ENCODE measurements at regions not wholly inside any gene's neighbourhood (a gene's known extent, or its start where the extent isn't known, plus 50 kb on each side); places are given as distances from the start of the nearest gene placed in this dataset.

DNA sequence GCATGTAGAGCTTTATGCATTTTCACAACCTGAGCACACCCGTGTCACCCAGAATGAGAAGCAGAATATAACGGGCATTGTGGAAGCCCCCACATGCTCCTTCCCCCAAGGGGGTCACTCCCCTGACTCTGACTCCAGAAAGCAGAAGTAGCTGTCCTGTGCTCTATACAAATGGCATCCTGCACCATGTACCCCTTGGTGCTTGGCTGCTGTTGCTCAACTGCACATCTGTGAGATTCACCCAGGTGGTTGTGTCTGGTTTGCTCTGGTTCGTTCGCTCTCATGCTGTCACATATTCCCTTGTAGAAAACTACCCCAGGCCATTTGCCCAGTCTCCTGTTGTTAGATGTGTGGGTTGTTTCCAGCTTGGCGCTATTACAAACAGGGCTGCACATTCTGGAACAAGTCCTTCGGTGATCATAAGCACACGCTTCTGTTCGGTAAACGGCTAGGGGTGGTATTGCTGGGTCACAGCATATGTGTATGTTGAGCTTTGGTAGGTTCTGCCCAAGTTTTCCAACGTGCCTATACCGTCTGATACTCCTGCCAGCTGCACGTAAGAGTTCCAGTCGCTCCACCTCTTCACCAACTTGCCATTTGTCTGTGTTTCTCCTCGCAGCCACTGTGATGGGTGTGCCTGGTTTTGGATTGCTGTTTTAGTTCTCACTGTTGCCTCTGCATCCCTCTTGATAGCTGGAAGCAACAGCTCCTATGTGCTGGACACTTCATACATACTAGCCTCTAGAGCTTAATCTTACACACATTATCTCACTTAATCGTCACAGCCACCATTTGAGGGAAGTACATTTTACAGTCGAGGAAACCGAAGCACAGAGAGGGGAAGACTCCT, 65.4 kb upstream of the SLC6A6 start:
- no peaks in the 10 kb centered on the region for H3K27me3 ChIP-seq (replicated peaks in 2 of 5; ENCODE audit: control insufficient read depth in 4 of 5, insufficient read depth in 5 of 5, low read length in 4 of 5)
- ChIA-PET POLR2A (interaction anchor here (1.0 kb wide), 1 partner anchor 14 kb away, joined by 3 read pairs; no protein-coding TSS in a partner anchor), CTCF (interaction anchor here (1.1 to 1.6 kb wide), 2 partner anchors 10 to 17 kb away, joined by 3 read pairs; no protein-coding TSS in a partner anchor)
- peak in 2 of 3 donors; percentile 27 to 41 for DNase-seq
- H3K4me3 ChIP-seq (ENCODE audit: control insufficient read depth in 1 of 7, extremely low read depth in 1 of 7, insufficient read depth in 4 of 7, low read depth in 2 of 7, low read length in 6 of 7): no peak overlapping the region
- no peaks in the 10 kb centered on the region for H3K36me3 ChIP-seq (ENCODE audit: control insufficient read depth in 4 of 4, insufficient read depth in 4 of 4, low read length in 3 of 4)
- 72% methylated on average over 12 of the region's 17 CpGs for whole genome bisulfite sequencing (ENCODE audit: insufficient coverage)
- no peaks in the 10 kb centered on the region for H3K9me3 ChIP-seq (ENCODE audit: control extremely low read depth in 1 of 5, control insufficient read depth in 4 of 5, insufficient read depth in 2 of 5, low read depth in 1 of 5, low read length in 4 of 5)
- no peak overlapping the region for H3K27ac ChIP-seq (ENCODE audit: insufficient read depth in 1 of 2, low read depth in 1 of 2, low read length in 2 of 2, poor library complexity in 1 of 2, severe bottlenecking in 2 of 2)
- H3K4me1 ChIP-seq (ENCODE audit: control extremely low read depth in 1 of 4, control insufficient read depth in 4 of 4, insufficient read depth in 4 of 4, low read length in 3 of 4): peaks cover 0 to 12% (median 9%) of the 10 kb centered on the region in 4 experiments

DNA sequence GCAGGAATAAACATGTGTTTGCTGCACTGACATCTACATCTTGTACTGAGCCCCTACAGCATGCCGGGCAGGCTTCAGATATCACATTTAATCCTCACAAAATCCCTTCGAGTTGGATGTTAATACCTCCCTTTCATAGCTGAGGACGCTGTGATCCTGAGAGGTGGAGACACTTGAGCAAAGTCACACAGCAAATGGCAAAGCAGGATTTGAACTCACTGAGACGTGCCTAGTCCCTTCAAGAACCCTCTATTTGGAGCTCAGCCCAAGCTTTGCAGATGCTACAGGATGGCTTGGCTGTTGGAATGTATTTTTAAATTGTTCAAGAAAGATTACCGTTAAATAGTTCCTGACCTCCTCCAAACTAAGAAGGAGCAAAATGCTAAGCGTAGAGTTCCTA, 64.6 kb upstream of the SLC6A6 start:
- Histone ChIP-seq H3K4me3 (ENCODE audit: control insufficient read depth in 1 of 7, extremely low read depth in 1 of 7, insufficient read depth in 4 of 7, low read depth in 2 of 7, low read length in 6 of 7) (no peak overlapping the region), H3K27me3 (replicated peaks in 2 of 5; ENCODE audit: control insufficient read depth in 4 of 5, insufficient read depth in 5 of 5, low read length in 4 of 5) (no peaks in the 10 kb centered on the region), H3K4me1 (ENCODE audit: control extremely low read depth in 1 of 4, control insufficient read depth in 4 of 4, insufficient read depth in 4 of 4, low read length in 3 of 4) (peaks cover 0 to 12% (median 9%) of the 10 kb centered on the region in 4 experiments), H3K9me3 (ENCODE audit: control extremely low read depth in 1 of 5, control insufficient read depth in 4 of 5, insufficient read depth in 2 of 5, low read depth in 1 of 5, low read length in 4 of 5) (no peaks in the 10 kb centered on the region), H3K36me3 (ENCODE audit: control insufficient read depth in 4 of 4, insufficient read depth in 4 of 4, low read length in 3 of 4) (no peaks in the 10 kb centered on the region), H3K27ac (ENCODE audit: insufficient read depth in 1 of 2, low read depth in 1 of 2, low read length in 2 of 2, poor library complexity in 1 of 2, severe bottlenecking in 2 of 2) (no peak overlapping the region)
- 100% methylated on average over 3 of the region's 6 CpGs for WGBS (ENCODE audit: insufficient coverage)
- ChIA-PET CTCF (interaction anchor here (1.6 to 2.0 kb wide), 2 partner anchors 8 to 18 kb away, joined by 3 to 5 read pairs; no protein-coding TSS in a partner anchor), POLR2A (no interaction called here)
- no peak for DNase-seq

DNA sequence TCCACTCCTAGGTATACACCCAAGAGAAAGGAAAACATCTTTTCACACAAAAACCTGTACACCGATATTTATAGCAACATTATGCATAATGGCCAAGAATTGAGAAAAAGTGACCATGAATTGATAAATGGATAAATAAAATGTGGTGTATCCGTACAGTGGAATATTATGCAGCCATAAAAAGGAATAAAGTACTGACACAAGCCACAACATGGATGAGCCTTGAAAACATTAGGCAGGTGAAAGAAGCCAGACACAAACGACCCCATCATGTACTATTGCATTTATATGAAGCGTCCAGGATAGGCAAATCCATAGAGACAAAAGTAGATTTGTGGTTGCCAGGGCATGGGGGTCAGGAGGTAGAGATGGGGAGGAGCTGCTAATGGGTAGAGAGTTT, 64.2 kb upstream of the SLC6A6 start:
- 80% methylated on average over 3 of the region's 4 CpGs for WGBS (ENCODE audit: insufficient coverage)
- POLR2A ChIA-PET: no interaction called here
- DNase-seq: no peak

DNA sequence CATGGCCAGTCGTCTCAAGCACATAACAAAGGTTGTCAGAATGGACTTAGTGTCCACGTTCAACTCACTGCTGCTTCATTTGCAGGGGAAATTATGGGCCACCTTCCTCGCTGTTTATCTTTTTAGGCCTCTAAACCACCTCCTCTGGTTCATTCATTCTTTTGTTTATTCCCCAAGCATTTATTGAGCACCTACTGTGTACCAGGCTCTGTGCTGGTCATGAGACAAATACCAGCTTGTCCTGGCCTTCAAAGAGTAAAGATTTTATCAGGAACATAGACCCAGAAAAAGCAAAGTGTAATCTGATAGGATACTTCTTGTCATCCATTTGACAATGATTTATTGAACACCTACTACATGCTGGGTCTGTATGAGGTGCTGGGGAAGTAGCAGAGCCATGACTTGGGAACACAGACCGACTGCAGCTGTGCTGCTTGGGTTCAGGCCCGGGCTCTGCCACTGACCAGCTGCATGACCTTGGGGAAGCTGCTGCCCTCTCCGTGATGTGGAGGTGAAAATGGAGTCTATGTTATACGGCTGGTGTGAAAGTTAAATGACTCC, 63.4 kb upstream of the SLC6A6 start:
- Histone ChIP-seq H3K4me3 (ENCODE audit: control insufficient read depth in 1 of 7, extremely low read depth in 1 of 7, insufficient read depth in 4 of 7, low read depth in 2 of 7, low read length in 6 of 7) (no peak overlapping the region), H3K27ac (ENCODE audit: insufficient read depth in 1 of 2, low read depth in 1 of 2, low read length in 2 of 2, poor library complexity in 1 of 2, severe bottlenecking in 2 of 2) (no peak overlapping the region), H3K9me3 (ENCODE audit: control extremely low read depth in 1 of 5, control insufficient read depth in 4 of 5, insufficient read depth in 2 of 5, low read depth in 1 of 5, low read length in 4 of 5) (no peaks in the 10 kb centered on the region), H3K27me3 (replicated peaks in 2 of 5; ENCODE audit: control insufficient read depth in 4 of 5, insufficient read depth in 5 of 5, low read length in 4 of 5) (no peaks in the 10 kb centered on the region), H3K36me3 (ENCODE audit: control insufficient read depth in 4 of 4, insufficient read depth in 4 of 4, low read length in 3 of 4) (no peaks in the 10 kb centered on the region), H3K4me1 (ENCODE audit: control extremely low read depth in 1 of 4, control insufficient read depth in 4 of 4, insufficient read depth in 4 of 4, low read length in 3 of 4) (peaks cover 0 to 12% (median 9%) of the 10 kb centered on the region in 4 experiments)
- DNase-seq: no peak
- CTCF ChIA-PET: interaction anchor here (1.7 to 2.0 kb wide), 2 partner anchors 10 to 11 kb away, joined by 4 to 5 read pairs; no protein-coding TSS in a partner anchor
- POLR2A ChIA-PET: no interaction called here
- 99% methylated on average over 7 of the region's 7 CpGs for WGBS (ENCODE audit: insufficient coverage)

More for the DNA sequence above, 64.2 kb upstream of the SLC6A6 start:
- CTCF ChIA-PET: interaction anchor here (1.6 to 2.0 kb wide), 3 partner anchors 9 to 18 kb away, joined by 3 to 5 read pairs (median 4); no protein-coding TSS in a partner anchor
- H3K27ac ChIP-seq (ENCODE audit: insufficient read depth in 1 of 2, low read depth in 1 of 2, low read length in 2 of 2, poor library complexity in 1 of 2, severe bottlenecking in 2 of 2): no peak overlapping the region
- H3K9me3 ChIP-seq (ENCODE audit: control extremely low read depth in 1 of 5, control insufficient read depth in 4 of 5, insufficient read depth in 2 of 5, low read depth in 1 of 5, low read length in 4 of 5): no peaks in the 10 kb centered on the region
- H3K36me3 ChIP-seq (ENCODE audit: control insufficient read depth in 4 of 4, insufficient read depth in 4 of 4, low read length in 3 of 4): no peaks in the 10 kb centered on the region
- peaks cover 0 to 12% (median 9%) of the 10 kb centered on the region in 4 experiments for H3K4me1 ChIP-seq (ENCODE audit: control extremely low read depth in 1 of 4, control insufficient read depth in 4 of 4, insufficient read depth in 4 of 4, low read length in 3 of 4)
- no peak overlapping the region for H3K4me3 ChIP-seq (ENCODE audit: control insufficient read depth in 1 of 7, extremely low read depth in 1 of 7, insufficient read depth in 4 of 7, low read depth in 2 of 7, low read length in 6 of 7)
- H3K27me3 ChIP-seq (replicated peaks in 2 of 5; ENCODE audit: control insufficient read depth in 4 of 5, insufficient read depth in 5 of 5, low read length in 4 of 5): no peaks in the 10 kb centered on the region

DNA sequence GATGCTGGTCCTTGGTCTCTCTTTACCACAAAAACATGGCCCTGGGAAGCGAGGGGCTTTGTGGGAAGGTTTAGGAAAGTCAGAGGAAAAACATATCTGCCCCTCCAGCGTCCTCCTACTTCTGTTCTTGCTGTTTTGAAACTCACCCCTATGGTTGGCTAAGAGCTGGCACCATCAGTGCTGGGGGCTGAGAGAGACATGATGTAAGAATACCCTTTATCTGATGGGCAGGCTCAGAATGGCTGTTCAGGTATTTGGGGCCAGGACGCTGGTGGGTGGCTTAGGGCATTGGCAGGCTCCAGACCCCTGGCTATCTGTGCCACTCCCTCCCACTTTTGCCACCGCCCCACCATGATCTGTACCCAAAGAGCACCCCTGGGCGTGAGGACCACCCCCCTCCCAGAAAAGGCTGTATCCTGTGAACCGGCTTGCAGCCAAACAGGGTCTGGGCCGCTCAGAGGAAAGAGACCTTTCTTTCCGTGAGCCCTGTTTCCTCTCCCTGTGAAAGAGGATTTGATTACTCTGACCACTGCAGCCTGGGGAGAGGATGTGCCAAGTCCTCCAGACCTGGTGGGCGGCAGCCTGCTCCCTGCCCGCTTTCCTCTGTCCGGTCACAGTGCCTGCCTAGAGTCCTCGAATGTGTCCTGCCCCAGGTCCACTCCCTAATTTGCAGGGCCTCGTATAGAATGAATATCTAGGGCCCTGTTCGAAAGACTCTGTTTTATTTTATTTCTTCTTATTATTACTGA, 61.3 kb upstream of the SLC6A6 start:
- Histone ChIP-seq H3K27me3 (replicated peaks in 2 of 5; ENCODE audit: control insufficient read depth in 4 of 5, insufficient read depth in 5 of 5, low read length in 4 of 5) (peaks cover 0 to 2% (median 0%) of the 10 kb centered on the region in 5 experiments), H3K27ac (ENCODE audit: insufficient read depth in 1 of 2, low read depth in 1 of 2, low read length in 2 of 2, poor library complexity in 1 of 2, severe bottlenecking in 2 of 2) (no peak overlapping the region), H3K4me3 (ENCODE audit: control insufficient read depth in 1 of 7, extremely low read depth in 1 of 7, insufficient read depth in 4 of 7, low read depth in 2 of 7, low read length in 6 of 7) (no peak overlapping the region), H3K9me3 (ENCODE audit: control extremely low read depth in 1 of 5, control insufficient read depth in 4 of 5, insufficient read depth in 2 of 5, low read depth in 1 of 5, low read length in 4 of 5) (no peaks in the 10 kb centered on the region), H3K36me3 (ENCODE audit: control insufficient read depth in 4 of 4, insufficient read depth in 4 of 4, low read length in 3 of 4) (no peaks in the 10 kb centered on the region), H3K4me1 (ENCODE audit: control extremely low read depth in 1 of 4, control insufficient read depth in 4 of 4, insufficient read depth in 4 of 4, low read length in 3 of 4) (peaks cover 0 to 11% (median 7%) of the 10 kb centered on the region in 4 experiments)
- CTCF ChIA-PET: no interaction called here
- POLR2A ChIA-PET: no interaction called here
- 80% methylated on average over 10 of the region's 14 CpGs for WGBS (ENCODE audit: insufficient coverage)
- DNase-seq: no peak

DNA sequence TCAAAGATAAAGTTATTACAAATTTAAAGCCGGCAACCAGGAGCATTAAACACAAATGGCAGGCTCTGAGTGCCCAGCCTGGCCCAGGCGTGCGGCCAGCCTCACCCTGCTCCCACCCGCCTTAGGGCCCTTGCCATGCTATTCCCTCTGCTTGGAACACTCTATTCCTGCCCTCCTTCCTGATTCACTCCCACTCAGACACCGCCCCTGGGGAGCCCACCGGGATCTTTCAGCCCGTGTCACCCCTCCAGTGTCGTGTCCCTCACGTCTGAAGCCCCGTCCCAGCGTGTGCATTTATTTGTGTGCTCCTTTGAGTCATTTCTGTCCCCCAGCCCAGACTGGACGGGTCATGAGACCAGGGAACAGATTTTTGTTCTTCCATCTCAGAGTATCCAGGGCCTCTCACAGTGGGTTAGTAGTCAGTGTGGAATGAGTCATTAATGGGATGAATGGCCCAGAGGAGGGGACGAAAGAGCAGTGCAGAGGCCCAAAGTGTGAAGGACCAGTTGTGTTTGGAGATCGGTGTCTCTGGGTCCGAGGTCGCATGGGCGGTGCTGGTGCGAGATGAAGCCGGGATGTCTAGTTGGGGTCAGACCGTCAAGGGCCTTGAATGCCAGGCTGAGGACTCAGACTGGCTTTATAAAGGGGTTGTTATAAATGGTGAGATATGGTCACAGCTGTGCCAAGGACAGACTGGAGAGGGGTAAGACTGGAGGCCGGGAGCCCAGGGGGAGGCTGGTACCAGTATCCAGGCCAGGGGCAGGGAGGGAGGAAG, 58.9 kb upstream of the SLC6A6 start:
- Histone ChIP-seq H3K4me3 (ENCODE audit: control insufficient read depth in 1 of 7, extremely low read depth in 1 of 7, insufficient read depth in 4 of 7, low read depth in 2 of 7, low read length in 6 of 7) (no peak overlapping the region), H3K27ac (ENCODE audit: insufficient read depth in 1 of 2, low read depth in 1 of 2, low read length in 2 of 2, poor library complexity in 1 of 2, severe bottlenecking in 2 of 2) (no peak overlapping the region), H3K36me3 (ENCODE audit: control insufficient read depth in 4 of 4, insufficient read depth in 4 of 4, low read length in 3 of 4) (no peaks in the 10 kb centered on the region), H3K9me3 (ENCODE audit: control extremely low read depth in 1 of 5, control insufficient read depth in 4 of 5, insufficient read depth in 2 of 5, low read depth in 1 of 5, low read length in 4 of 5) (no peaks in the 10 kb centered on the region), H3K4me1 (ENCODE audit: control extremely low read depth in 1 of 4, control insufficient read depth in 4 of 4, insufficient read depth in 4 of 4, low read length in 3 of 4) (no peaks in the 10 kb centered on the region), H3K27me3 (replicated peaks in 2 of 5; ENCODE audit: control insufficient read depth in 4 of 5, insufficient read depth in 5 of 5, low read length in 4 of 5) (peaks cover 0 to 2% (median 0%) of the 10 kb centered on the region in 5 experiments)
- no peak for DNase-seq
- POLR2A ChIA-PET: no interaction called here
- 89% methylated on average over 20 of the region's 21 CpGs for WGBS (ENCODE audit: insufficient coverage)
- CTCF ChIA-PET: no interaction called here

Measured in common myeloid progenitor, CD34-positive (primary cell).